NCI-H510A (cell line): ENCODE measurements at regions not wholly inside any gene's neighbourhood (a gene's known extent, or its start where the extent isn't known, plus 50 kb on each side); places are given as distances from the start of the nearest gene placed in this dataset.

ENCODE experiments used
- DNase-seq: peaks from one replicate; lab custom pipeline; 2025; lab: John Stamatoyannopoulos, UW

DNA sequence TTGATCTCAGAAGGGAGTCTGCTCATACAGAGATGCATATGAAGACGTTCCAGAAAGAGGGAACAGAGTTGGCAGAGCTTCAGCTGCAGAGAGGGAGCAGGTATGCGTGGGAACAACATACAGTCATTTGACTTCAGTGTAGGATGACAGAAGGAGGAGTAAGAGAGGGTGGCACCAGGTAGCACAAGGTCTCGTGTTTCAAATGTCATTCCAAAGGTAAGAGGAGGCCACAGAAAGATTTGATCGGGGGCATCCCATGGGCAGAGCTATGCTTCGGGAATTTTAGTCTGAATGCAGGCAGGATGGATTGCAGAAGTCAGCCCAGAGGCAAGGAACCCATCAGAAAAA lies 367.1 kb downstream of the CDK5RAP2 start:
- DNase-seq: no peak

DNA sequence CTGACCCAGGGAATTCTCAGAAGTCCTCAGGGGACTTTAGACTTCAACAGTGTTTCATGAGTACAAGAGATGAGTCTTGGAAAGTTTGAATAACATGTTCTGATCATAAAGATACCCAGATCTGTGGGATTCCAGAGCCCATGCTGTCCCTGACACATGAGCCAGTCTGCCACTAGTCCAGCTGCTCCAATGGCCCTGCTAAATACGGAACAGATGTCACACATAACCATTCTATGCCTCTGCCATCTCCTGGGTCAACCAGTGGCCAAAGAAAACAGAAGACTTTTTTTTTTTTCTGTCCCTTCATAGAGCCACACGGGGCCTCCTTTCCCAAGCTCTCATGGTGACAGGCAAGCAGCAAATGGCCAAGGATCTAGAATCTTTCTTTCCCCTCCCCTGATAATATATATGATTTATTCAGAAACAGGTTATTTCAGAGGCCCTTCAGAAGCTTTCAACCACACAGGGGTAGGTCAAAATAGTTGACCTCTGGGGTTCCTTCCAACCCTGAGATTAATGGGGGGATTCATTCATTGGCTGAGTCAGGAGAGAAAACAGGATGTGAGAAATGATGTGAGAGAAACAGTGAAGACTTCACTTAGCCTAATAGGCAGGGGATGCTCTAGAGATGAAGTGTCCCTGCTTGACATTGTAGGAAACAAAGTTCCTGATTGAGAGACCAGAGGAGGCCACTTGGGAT lies 367.7 kb downstream of the CDK5RAP2 start:
- no peak for DNase-seq

DNA sequence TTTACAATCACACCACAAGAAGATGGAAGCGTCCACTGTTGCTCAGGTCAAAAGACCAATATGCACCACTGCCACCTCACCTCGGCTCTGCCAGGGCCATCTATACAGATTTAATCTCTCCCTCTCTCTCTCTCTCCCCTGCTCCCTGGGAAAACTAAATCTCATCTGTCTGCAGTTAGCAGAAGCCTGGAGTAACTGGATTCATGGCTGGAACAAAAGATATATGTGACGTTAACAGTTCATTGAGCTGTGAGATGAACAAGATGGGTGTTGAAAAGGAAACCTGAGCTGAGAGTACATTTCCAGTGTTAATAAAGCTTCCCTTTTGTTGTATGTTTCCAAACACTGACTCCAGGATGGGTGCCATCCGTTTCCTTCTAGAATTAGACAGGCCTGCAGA lies 369.7 kb downstream of the CDK5RAP2 start:
- DNase-seq: no peak

DNA sequence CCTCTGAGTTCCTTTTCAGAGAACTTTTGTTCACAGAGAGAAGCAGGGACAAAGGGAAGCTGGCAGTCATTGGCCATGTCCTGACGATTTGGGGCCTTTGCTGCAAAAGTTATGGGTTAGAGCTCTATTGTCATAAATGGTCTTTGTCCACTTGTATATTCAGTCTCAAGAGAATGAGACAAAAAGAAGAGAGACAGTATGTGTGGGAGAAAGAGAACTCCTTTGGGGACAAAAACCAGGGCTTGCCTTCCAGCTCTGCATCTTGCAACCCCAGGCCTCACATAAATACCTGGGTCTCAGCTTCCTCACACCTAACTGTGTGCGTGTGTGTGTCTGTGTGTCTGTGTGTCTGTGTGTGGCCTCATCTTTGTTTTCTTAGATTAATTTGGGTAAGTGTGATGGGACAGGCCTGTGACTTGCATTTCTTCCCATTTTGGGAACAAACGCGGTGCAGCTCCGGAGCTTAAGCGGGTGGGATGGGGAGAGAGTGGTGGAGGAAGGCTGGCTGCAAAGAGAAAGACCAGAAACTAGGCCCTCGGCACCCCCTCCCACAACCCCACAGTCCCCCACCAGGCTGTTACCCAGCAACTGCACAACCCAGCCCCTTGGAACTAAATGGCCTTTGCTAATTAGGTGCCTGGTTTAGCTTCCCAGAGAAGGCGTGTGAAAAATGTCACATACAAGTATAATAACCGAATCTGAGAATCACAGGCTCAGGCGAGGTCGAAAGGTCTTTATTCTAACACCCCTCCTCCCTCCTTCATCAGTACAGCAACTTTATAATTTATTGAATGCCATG lies 376.9 kb downstream of the CDK5RAP2 start:
- DNase-seq: no peak

DNA sequence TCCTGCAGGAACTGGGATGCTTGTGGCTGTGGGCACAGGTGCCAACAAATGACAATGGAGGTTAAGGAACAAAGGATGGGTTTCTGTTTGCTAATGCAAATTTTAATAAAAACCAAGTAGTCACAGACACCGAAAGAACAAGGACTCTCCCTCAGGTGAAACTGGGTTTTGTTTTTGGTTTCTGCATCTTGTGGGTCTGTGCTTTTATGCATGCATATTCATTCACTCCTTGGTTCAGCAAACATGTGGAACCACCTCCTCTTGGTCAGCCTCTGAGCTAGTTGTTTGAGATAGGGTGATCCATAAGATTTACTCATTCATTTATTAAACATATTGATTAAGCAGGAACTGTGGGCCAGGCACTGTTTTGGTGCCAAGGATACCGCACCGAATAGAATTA lies 381.9 kb downstream of the CDK5RAP2 start:
- no peak for DNase-seq

DNA sequence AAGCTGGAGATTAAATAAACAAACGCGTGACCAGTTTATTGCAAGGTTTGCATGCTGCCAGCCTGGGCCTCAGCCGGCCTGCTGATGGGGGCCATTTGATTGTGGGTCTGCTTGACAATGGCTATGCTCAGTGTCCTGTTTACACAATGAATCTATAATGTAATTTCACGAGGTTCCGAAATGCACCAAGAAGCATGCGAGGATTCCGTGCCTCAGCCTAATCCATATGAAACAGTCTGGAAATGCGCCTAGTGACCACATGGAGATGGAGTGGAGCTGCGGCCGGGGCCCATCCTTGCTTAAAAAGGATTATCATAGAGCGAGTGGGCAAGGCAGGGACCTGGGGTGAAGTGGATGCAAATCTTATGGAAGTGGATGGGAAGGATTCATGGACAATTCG lies 382.4 kb downstream of the CDK5RAP2 start:
- DNase-seq: no peak

DNA sequence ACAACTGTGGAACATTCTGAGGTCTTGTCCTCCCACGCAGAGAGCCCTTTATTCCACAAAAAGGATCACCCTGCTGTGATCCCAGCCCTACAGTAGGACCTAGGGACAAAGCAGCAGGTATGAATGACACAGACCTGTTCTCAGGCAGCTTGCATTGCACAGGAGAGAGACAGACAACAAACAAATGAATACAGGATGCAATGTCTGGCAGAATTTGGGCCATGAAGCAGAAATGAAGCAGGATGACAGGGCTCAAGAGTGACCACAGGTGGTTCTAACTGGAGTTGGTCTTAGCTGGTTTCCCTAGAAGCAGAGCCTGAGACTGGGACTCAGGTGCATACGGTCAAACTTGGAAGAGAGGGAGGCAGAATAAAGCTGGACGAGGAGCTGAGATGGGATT lies 388.8 kb downstream of the CDK5RAP2 start:
- DNase-seq: no peak

DNA sequence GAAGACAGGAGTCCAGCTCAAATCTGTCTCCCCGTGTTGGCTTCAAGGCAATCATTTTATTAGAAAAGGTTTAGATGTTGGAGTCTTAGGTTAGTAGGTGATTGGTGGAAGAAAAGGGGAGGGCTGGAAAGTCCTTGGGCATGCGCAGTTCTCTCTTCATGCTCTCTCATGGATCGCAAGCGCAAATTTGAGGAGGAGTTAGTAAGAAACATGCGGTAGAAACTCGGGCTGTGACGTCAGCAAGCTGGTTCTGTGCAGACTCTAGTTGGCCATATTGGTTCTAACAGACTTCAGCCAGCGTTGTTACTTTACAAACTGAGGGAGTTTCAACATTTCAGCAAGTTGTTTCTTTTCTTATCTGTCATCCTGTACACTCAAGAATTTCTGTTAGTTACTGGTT lies 392.2 kb downstream of the CDK5RAP2 start:
- no peak for DNase-seq

DNA sequence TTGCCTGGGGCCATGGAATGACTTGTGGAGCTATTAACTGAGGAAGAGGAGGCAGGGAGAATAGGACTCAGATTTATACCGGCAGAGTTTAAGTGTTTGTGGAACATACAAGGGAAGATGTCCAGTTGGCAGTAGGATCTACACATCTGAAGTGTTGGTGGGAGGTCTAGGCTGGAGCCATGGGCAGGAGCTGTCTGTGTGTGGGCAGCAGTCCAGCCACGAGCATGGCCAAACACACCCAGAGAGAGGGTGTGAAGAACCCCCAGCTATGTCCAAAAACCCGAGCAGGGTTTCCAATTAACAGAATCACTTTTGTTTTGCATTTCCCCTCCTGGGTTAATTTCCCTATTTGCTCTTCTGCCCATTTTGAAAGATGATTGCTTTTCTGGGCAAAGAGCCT lies 393.7 kb downstream of the CDK5RAP2 start:
- DNase-seq: no peak

DNA sequence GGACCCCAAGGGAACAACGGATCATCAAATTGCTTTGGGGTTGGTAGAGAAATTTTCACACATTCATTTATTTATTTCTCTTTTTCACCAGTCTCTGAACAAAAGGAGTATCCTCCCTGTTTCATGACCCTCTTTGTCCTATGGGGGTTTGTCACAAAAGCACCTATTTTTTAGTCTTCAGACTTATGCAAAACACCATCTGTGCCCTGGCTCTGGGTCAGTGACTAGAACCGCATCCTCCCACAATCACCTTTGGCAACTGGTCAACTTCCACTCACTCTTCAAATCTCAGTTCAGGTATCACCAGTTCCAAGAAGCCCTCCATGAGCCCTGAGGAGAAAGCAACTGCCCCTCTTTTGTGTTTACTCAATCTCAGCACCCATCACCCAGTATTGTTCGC lies 395.7 kb downstream of the CDK5RAP2 start:
- DNase-seq: no peak

DNA sequence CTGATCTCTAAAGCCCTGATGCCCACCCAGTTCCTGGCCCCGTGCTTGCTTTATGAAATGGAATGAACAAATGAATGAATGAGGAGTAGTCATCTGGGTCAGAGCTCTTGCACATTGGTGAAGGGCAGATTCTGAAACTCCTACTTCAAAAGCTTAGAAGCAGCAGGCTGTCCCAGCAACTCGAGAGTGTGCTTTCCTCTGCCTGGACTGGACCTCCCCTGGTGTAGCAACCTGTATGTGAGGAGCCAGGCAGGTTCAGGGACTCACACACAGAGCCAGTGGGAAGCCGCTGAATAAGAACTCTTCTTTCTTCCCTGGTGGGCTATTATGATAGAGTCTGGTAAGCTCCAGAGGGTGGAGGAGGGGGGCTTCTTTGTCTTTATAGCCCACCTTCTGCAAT lies 396.4 kb downstream of the CDK5RAP2 start:
- DNase-seq: no peak

DNA sequence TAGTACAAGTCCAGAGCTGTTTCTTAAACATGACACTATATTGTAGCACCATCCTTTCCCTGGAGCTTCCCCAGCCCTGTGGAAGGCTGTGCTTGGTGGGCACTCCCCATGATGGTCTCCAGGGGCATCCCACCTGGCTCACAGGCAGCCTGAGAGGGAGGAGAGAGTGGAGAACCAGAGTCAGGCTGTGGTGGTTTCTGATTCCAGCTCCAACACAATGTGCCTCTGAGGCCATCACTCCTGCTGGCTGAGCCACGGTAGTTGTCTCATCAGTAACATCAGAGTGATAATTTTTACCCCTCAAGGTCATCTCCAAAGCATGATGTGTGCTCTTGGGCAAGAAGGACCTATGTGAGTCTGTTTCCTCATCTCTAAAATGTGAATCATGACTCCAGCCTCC lies 398.0 kb downstream of the CDK5RAP2 start:
- no peak for DNase-seq

DNA sequence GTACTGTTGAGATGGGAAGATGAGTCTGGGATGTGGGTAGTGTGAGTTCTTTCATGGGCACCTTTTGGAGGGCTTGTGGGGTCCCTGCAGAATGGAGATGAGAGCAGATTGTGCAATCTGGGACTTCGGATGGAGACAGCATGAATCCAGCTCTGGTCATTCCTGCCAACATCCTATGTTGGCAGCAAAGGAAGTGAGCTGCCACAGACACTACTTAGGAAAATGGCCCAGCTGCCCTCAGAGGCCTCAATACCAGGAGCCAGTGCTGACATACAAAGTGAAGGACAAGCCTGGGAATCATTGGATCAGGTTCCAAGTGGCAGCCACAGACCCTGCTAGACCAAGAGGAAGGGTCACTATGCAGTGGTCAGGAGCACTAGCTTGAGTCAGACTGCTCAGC lies 402.8 kb downstream of the CDK5RAP2 start:
- no peak for DNase-seq

DNA sequence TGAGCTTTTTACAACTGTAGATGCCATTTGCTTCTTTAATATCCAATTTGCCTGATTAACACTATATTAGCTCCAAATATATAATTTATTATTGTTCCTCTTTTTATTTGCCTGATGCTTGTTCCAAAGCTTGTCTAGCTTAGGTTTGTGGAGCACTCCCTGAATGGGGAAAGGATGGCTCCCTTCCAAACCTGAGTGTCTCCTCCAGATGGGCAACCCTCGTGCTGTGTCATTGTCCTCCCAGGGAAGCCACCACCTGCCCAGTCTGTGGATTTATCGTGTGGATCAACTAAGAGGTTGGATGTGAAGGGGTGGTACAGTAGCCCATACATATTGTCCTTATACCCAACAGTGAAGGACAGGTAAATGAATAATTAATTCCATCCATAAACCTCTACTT lies 404.9 kb downstream of the CDK5RAP2 start:
- no peak for DNase-seq

DNA sequence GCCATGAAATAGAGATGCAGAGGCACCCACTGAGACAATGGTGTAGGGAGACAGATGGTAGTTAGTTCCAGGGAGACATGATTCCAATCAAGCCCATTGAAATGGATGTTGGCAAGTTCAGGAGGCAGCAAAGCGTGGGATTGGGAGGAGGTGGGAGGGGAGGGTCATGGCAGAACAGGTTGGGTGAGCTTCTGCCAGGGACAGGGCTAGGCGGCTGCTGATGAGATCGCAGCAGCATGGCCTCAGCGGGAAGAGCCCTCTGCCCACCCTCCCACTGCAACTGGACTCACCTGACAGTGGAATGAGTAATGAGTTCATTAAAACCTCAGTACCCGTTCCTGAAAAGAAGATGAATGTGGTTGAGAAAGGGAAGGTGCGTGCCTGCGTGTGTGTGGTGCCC lies 418.2 kb downstream of the CDK5RAP2 start:
- DNase-seq: peak; percentile 63

DNA sequence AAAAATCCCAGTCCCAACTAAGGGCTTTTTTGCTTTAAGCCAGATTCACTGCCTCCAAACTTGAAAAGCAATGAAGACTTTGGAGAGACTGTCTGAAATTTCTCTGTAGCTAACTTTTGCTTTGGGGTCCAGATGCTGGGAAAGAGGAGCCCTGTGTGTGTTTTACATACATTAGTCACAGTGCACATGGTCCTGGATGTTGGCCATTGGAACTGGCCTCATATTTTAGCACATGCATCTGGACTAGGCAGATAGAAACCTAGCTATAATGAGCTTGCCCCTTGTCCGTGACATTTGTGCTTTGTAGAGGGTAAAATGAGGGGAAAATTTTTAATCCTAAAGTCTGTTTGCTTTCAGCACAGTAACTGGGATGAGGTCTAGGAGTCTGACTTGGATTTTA lies 421.7 kb downstream of the CDK5RAP2 start:
- no peak for DNase-seq

DNA sequence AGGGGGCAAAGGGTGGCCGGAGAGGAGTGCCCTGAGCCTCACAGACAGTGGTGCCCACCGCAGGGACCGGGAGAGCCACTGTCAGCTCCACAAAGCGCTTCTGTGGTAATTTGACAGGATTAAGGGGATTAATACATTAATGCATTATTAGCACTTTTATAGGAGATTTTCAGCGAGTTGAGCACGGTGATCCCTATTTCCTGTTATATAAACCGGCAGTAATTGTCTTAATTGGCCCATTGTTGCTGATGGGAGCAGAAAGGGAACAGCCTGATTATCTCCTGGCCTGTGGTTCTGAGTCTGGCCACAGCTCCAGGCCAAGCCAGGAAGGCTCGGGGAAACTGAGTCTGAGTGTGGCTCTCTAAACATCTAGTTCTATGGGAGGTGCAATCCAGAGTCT lies 423.6 kb downstream of the CDK5RAP2 start:
- no peak for DNase-seq

DNA sequence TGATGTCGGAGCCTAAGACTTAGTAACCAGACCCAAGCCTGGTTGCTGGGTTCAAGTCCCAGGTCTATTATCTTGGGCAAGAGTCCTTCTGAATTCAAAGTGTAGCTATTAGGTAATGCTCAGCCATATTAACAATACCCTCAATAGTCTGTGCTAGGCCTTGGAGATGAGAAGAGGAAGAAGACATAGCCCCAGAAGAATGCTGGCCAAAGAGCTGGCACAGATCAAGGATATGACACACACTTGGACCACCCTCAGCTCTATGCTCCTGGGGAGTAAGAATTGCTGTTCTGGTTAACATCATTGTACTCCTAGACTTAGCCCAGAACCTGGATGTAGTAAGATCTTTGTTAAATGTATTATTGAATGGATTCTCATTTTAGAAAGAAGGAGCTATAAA lies 426.7 kb downstream of the CDK5RAP2 start:
- no peak for DNase-seq

DNA sequence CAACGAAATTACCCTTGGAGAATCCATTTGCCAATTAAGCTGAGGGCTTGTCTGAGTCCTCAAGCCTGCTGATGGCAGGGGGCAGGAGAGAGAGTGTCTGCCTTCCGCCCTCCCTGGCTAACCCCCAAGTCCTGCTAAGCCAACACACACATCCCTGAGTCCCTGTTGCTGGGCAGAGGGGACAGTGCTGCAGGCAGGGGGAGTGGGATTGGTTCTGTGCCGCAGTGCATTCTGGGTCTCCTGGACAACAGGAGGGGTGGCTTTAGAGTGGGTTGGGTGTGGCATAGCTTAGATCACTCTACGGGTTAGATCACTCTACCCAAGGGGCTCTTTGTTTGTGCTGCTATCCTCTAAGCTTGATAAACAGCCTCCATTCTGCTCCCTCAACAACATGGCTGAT lies 427.7 kb downstream of the CDK5RAP2 start:
- DNase-seq: no peak

DNA sequence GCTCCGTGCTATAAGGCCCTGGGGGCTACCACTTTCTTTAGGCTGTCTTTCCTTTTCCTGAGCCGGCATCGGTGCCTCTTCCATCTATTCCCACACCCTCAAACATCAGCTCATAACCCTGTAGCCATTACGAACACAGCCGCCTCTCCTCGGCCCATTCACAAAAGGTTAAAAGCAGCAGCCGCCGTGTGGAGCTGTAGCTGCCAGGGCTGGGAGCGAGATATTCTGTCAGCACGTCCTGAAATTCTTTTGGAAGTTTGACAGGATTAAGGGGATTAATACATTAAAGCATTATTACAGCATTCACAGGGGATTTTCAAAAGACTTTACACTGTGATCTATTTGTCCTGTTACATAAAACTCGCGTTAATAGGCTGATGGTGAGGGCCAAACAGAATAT lies 428.2 kb downstream of the CDK5RAP2 start:
- DNase-seq: no peak

DNA sequence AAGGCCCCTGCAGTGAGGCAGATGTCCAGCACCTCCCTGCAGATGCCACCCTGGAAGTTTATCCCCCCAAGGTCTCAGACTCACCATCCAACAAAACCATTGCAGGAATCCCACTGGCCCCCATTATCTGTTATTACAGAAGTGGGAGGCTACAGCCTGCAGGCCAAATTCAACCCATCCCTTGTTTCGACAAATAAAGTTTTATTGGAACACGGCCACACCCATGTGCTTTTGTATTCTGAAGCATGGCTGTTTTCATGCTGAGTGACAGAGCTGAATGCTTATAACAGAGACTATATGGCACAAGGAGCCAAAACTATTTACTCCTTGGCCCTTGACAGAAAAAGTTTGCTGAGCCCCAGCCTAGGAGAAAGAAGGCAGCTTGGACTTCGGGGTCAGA lies 428.8 kb downstream of the CDK5RAP2 start:
- DNase-seq: no peak

DNA sequence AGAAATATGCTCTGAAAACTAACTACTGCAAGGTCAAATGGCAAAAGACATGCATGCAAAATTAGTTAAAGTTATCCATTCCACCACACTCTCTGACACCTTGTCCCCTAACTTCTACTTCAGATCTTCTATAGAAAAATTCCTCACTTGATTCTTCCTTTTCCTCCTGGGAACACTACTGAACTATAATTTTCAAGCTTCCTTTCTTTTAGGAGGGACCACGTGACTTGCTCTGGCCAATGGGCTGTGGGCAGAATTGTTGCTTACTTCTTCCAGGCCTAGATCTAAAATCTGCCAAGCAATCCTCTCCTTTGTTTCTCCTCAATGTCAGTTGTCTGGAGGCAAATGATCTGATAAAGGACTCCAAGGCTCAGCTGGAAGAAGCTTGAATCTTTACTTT lies 441.0 kb downstream of the CDK5RAP2 start:
- no peak for DNase-seq

DNA sequence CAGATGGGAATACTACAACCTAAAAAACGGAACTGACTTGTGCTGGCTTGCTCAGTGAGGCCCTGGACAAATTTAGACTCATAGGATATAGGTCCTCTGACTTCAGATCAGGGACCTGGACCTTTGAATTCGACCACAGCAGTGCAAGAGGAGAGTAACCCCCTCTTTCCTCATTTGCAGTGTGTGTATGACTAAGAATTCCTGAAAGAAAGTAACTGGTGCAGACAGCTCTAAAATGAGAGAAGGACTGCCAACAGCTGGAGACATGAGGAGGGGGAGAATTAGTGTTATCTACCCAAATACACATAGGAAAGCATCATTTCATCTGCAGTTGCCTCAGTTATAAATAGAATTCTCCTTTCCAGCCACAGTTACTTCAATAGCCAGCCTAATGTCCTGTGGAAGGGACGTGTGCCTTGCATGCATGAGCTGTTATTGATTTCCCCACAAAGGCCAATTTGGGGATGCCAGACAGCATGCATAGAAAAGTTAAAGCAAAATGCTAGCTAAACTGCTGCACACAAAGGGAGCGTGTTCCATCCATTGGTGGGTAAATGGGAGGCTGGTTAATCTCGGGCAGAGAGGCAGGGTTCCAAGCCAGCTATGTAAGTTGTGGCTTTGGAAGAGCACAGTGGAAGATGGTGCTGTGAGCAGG lies 442.7 kb downstream of the CDK5RAP2 start:
- no peak for DNase-seq
